ENCODE measurements at regions not wholly inside any gene's neighbourhood (a gene's known extent, or its start where the extent isn't known, plus 50 kb on each side); places are given as distances from the start of the nearest gene placed in this dataset.

DNA sequence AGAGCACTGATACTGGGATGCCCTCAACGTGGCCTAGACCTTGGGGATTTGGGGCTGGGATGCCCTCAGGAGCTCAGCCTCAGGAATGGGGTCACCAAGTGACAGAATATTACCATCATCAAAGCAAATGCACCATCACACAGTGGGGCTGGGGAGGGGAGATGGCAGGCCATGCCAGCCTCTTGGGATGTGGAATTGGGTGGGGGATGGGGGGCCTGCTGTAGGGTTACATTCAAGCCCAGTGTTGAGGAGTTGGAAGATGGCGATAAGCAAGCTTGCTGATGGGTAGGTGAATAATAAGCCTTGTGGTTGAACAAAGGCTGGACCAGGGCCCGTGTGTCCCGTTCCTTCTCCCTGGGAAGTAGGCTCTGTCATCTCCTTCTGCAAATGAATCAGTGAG, 69.1 kb upstream of the GPR12 start:
- TF ChIP-seq, protein P1, sequence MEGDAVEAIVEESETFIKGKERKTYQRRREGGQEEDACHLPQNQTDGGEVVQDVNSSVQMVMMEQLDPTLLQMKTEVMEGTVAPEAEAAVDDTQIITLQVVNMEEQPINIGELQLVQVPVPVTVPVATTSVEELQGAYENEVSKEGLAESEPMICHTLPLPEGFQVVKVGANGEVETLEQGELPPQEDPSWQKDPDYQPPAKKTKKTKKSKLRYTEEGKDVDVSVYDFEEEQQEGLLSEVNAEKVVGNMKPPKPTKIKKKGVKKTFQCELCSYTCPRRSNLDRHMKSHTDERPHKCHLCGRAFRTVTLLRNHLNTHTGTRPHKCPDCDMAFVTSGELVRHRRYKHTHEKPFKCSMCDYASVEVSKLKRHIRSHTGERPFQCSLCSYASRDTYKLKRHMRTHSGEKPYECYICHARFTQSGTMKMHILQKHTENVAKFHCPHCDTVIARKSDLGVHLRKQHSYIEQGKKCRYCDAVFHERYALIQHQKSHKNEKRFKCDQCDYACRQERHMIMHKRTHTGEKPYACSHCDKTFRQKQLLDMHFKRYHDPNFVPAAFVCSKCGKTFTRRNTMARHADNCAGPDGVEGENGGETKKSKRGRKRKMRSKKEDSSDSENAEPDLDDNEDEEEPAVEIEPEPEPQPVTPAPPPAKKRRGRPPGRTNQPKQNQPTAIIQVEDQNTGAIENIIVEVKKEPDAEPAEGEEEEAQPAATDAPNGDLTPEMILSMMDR (IDR thresholded peaks at IDR 0.05), result no peak
- no peaks in the 10 kb centered on the region for H3K9me3 ChIP-seq
- DNase-seq, result no peak
- peaks cover 6% of the 10 kb centered on the region for H3K27me3 ChIP-seq (ENCODE audit: low read depth)
- no peak overlapping the region for H3K27ac ChIP-seq
- intact Hi-C loops (cut with DNase I), result no loop called here
- no peaks in the 10 kb centered on the region for H3K4me1 ChIP-seq
- H3K36me3 ChIP-seq, result no peaks in the 10 kb centered on the region
- ATAC-seq, result no peak
- H3K4me3 ChIP-seq, result no peak overlapping the region

DNA sequence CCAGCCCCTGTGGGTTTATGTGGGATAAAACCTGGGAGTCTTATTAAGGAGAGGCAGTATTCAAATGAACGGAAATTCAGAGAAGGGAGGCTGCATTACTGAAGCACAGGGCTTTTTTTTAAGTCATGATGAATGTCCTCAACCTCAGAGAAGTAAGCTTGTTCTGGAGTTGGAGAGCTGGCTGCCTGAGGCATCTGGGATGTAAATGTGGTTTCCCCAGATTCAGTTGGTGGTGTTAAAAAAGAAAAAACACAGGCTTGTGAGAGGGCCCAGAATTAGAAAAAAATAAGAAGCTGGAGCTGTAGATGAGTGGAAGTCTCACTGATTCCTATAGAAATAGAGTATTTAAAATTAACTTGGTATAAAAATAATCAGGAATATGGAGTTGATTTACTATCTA, 64.0 kb upstream of the GPR12 start:
- no peaks in the 10 kb centered on the region for H3K27me3 ChIP-seq (ENCODE audit: low read depth)
- intact Hi-C loops (cut with DNase I), result no loop called here

DNA sequence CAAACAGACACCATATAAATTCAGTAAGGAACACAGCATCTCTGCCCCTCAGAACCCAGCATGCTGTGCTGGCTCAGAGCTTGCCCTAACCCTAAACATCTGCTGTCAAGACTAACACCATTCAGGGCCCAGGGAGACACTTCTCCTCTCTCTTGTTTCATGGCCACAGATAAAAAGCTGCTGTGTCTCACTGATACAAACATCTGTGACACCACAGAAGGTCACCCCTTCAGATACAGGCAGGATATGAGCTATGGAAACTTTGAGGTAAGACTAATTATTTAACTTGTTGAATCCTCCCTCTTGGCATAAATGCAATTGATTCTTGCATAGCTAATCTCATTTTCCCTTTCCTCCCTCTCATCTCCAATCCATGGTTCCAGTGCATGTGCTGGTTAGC, 61.6 kb upstream of the GPR12 start:
- no peak for ATAC-seq
- Histone ChIP-seq H3K9me3 (no peaks in the 10 kb centered on the region), H3K4me1 (no peaks in the 10 kb centered on the region), H3K4me3 (no peak overlapping the region), H3K27ac (no peak overlapping the region), H3K27me3 (ENCODE audit: low read depth) (no peaks in the 10 kb centered on the region), H3K36me3 (no peaks in the 10 kb centered on the region)
- no peak for DNase-seq
- intact Hi-C loops (cut with DNase I), result no loop called here
- TF ChIP-seq, protein P1 (IDR thresholded peaks at IDR 0.05), result no peak

More for the DNA sequence above, 64.0 kb upstream of the GPR12 start:
- H3K36me3 ChIP-seq, result no peaks in the 10 kb centered on the region
- ATAC-seq, result no peak
- H3K27ac ChIP-seq, result no peak overlapping the region
- no peaks in the 10 kb centered on the region for H3K9me3 ChIP-seq
- no peak overlapping the region for H3K4me3 ChIP-seq
- DNase-seq, result no peak
- no peaks in the 10 kb centered on the region for H3K4me1 ChIP-seq
- TF ChIP-seq, protein P1 (IDR thresholded peaks at IDR 0.05), result no peak

DNA sequence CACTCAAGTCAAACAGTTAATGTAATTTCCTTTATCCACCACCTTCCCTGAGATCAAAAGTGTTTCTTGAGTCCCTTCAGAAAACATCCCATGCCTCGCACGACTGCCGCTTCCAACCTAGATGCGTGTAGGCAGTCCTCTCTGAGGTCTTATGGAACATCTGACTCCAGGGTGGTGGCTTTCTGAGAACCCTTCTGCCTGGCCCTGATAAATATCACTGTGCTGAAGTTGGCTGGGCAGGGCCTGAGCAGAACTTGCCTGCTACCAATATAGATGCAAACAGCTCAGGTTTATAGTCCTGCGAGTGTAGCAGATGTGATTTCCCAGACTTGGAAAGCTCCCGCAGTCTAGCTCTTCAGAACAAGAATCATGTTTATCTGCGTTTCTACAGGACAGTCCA, 61.1 kb upstream of the GPR12 start:
- DNase-seq (no peak), ATAC-seq (no peak)
- Histone ChIP-seq H3K27me3 (ENCODE audit: low read depth) (no peaks in the 10 kb centered on the region), H3K9me3 (no peaks in the 10 kb centered on the region), H3K4me3 (no peak overlapping the region), H3K36me3 (no peaks in the 10 kb centered on the region), H3K4me1 (no peaks in the 10 kb centered on the region), H3K27ac (no peak overlapping the region)
- TF ChIP-seq, protein P1 (IDR thresholded peaks at IDR 0.05), result no peak
- intact Hi-C loops (cut with DNase I), result no loop called here

DNA sequence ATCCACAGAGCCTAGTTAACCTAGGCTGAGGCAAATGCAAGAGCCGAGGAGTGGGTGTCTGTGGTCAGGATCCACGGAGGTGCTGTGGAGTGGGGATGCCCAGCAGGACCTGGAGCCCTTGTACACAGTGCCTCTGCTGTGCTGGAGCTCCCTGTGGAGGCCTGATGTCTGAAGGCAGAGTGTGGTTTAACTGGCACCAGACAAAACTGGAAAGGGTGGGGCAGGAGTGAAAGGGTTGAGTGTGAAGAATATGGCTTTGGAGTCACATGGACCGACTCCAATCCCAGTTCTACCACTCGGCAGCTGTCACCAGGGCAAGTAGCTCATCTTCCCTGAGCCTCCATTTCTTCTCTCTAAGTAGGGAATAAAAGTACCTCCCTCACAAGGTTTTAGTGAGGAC, 60.3 kb upstream of the GPR12 start:
- intact Hi-C loops (cut with DNase I), result no loop called here
- DNase-seq (no peak), ATAC-seq (no peak)
- Histone ChIP-seq H3K27me3 (ENCODE audit: low read depth) (no peaks in the 10 kb centered on the region), H3K4me1 (no peaks in the 10 kb centered on the region), H3K9me3 (no peaks in the 10 kb centered on the region), H3K4me3 (no peak overlapping the region), H3K36me3 (no peaks in the 10 kb centered on the region), H3K27ac (no peak overlapping the region)
- TF ChIP-seq, protein P1 (IDR thresholded peaks at IDR 0.05), result no peak

DNA sequence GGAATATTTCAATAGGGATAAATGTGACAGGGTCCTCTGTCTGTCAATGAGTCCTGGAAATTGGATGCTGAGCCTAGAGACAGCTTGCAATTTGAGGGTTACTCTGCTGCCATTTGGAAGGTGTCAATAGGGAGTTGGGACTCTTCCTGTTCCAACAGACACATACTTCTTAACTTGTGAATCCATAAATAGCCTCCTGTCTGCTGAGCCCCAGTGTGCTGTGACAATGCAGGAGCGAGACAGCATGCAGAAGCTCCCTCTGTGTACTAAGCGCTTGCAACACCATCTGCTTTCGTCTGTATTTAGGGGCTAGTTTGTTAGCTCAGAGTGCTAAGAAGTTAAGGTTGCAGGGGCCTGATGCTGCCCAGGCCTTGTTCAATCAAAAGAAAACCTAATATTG, 58.5 kb upstream of the GPR12 start:
- Histone ChIP-seq H3K4me3 (no peak overlapping the region), H3K27me3 (ENCODE audit: low read depth) (peaks cover 5% of the 10 kb centered on the region), H3K27ac (no peak overlapping the region), H3K4me1 (no peaks in the 10 kb centered on the region), H3K9me3 (no peaks in the 10 kb centered on the region), H3K36me3 (no peaks in the 10 kb centered on the region)
- intact Hi-C loops (cut with DNase I), result no loop called here
- DNase-seq (no peak), ATAC-seq (no peak)
- TF ChIP-seq, protein P1 (IDR thresholded peaks at IDR 0.05), result no peak

All from lower lobe of right lung (tissue), 2 donors.